ENCODE measurements at regions not wholly inside any gene's neighbourhood (a gene's known extent, or its start where the extent isn't known, plus 50 kb on each side); places are given as distances from the start of the nearest gene placed in this dataset.

GRCh38 chr10:29806350-29806788, 171.6 kb upstream of the SVIL start:
- TF ChIP-seq EZH2 (IDR thresholded peaks at IDR 0.05) (no peak), POLR2AphosphoS5 (IDR thresholded peaks at IDR 0.05; ENCODE audit: borderline replicate concordance, low read depth, low read length) (no peak)

Data from SK-N-MC (cell line).